Cardiac septum (tissue), 1 donor: ENCODE measurements at regions not wholly inside any gene's neighbourhood (a gene's known extent, or its start where the extent isn't known, plus 50 kb on each side); places are given as distances from the start of the nearest gene placed in this dataset.

ENCODE experiments used
- DNase-seq: peaks from one replicate; pipeline ENCODE4 v3.0.0-alpha.2; 2020; ENCODE audit warnings: low spot score
- intact Hi-C: fragments of 100-400 bp; cut with DNase I; formaldehyde crosslinking; loops from one replicate; pipeline ENCODE4 v1.14.0; 2022
- donor health status: DM: no; HTN: no; CAD: no.

DNA sequence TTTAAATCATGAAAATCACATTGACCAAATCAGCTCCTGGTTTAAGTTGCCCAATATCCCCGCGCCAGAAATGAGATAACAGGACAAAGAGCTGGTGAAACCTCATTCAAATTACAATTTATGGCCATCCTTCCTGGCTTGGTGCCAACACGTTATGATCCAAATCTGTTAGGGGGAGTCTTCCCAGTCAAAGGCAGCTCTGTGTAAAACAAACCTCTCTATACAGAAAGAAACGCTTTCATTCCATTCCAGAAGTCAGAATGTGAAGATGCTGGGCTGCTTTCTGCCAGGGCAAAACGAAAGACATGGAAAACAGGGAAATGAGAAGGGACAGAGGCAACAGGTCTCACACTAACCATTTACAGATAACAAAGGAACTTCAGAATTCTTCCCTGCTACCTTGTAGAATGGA is 53.5 kb upstream of the TIAM1 start:
- no peak for DNase-seq
- intact Hi-C loops = no loop called here

DNA sequence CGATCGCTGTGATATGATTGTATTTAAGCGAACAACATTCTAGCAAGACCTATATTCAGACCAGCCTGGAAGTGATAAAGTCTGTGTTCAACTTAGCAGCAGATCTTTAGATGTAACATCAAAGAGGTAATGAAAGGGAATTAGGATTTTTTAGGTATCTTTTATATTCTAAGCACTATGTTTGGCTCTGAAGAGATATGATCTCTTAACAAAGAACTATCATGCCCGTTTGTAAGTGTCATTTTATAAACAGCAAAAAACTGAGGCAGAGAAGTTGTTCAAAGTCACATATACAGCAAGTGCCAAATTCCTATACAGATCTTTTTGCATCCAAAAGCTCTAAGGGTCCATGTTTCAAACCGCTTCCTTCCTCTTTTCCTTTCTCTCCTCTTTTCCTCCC is 53.0 kb upstream of the TIAM1 start:
- DNase-seq = no peak
- intact Hi-C loops = no loop called here

DNA sequence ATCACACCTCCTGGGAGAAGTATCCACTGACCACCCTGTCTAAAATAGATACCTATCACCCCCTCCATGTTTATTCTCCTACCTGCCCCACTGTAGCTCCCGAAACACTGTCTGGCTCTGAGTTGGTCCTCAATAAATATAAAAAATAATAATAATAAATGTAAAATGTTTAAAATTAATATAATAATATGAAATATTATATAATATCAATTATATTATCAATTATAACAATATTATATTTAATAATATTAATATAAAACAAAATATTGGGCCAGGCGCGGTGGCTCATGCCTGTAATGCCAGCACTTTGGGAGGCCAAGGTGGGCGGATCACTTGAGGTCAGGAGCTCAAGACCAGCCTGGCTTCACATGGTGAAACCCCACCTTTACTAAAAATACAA is 52.3 kb upstream of the TIAM1 start:
- intact Hi-C loops = no loop called here
- no peak for DNase-seq

DNA sequence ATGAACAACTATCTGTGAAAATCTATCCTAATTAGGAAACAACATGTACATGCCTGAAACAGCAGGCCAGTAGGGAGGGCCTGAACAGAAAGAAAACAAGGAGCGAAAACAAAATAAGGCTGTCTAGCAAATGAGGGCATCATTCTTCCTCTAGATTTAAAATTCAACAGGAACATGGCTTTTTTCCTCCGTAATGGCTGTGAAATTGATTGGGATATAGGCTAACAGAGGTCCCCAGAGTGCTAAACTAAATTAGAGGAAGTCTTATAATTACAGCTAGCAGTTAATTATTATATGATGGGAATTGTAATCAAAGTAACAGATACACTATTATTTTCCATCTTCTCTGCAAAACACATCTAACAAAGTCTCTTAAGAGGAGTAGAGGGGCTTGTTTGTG is 51.7 kb upstream of the TIAM1 start:
- intact Hi-C loops = no loop called here
- no peak for DNase-seq

DNA sequence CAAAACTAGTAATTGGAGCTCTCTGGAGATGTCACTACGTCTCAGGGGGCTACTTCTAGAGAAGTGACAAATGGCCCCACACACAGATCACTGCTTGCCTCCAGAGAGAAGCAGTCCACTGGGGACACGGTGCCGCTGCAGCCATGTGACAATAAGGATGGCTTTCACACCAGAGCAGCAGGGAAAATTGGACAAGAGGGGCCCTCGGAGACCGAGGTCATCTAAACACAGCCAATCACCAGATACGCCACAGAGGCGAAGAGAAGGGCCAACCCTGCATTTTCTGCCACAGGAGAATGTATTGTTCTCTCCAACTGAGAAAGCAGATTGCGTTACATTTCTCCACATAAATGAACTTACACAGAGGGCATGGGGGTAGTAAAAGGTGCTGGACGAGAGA is 51.2 kb upstream of the TIAM1 start:
- intact Hi-C loops = no loop called here
- DNase-seq = no peak

DNA sequence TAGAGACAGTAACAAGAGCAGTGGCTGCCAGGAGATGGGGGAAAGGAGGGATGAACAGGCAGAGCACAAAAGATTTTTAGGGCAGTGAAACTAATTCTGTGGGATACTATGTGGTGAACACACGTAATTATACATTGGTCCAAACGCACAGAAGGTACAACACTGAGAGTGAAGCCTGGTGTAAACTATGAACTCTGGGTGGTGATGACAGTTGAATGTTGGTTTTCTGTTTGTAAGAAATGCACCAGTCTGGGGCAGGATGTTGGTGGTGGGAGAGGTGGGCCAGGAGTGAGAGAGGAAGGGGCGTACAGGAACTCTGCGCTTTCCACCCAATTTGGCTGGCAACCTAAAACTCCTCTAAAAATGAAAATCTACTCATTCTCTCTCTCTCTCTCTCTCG is 50.2 kb upstream of the TIAM1 start:
- DNase-seq = no peak
- intact Hi-C loops = no loop called here
